Heart left ventricle (tissue), 16 donors: ENCODE measurements at regions not wholly inside any gene's neighbourhood (a gene's known extent, or its start where the extent isn't known, plus 50 kb on each side); places are given as distances from the start of the nearest gene placed in this dataset.

Experiments used
- ATAC-seq, 4 donors: fragments of 200-7000 bp; cut with Tn5 transposase; one replicate each; pipeline ENCODE4 v1.9.1; 2020 to 2022; ENCODE audit warnings: moderate library complexity in 4 of 4, mild to moderate bottlenecking in 3 of 4, moderate number of reproducible peaks in 1 of 4
- DNase-seq, 5 donors: peaks; one replicate each; pipeline ENCODE4 v3.0.0-alpha.2; 2020
- H3K27ac ChIP-seq, 12 donors: fragments of 200-600 bp; sonication (generic) in 4 of 12; one replicate each; pipeline versions ENCODE4 v1.5.0 to v1.8.0; 2016 to 2022; ENCODE audit warnings: mild to moderate bottlenecking in 2 of 12
- H3K27me3 ChIP-seq, 9 donors: fragments of 200-600 bp; sonication (generic) in 2 of 9; one replicate each; pipeline versions ENCODE4 v1.5.1 to v1.8.0; 2016 to 2022; ENCODE audit warnings: mild to moderate bottlenecking in 3 of 9
- H3K36me3 ChIP-seq, 9 donors: fragments of 200-600 bp; sonication (generic) in 2 of 9; one replicate each; pipeline versions ENCODE4 v1.5.0 to v1.8.0; 2018 to 2022; ENCODE audit warnings: mild to moderate bottlenecking in 2 of 9
- H3K4me1 ChIP-seq, 12 donors: fragments of 200-600 bp; sonication (generic) in 4 of 12; one replicate each; pipeline versions ENCODE4 v1.5.0 to v1.8.0; 2016 to 2022; ENCODE audit warnings: mild to moderate bottlenecking in 3 of 12
- H3K4me3 ChIP-seq, 12 donors: fragments of 200-600 bp; sonication (generic) in 4 of 12; one replicate each; pipeline versions ENCODE4 v1.5.0 to v1.8.0; 2017 to 2022; ENCODE audit warnings: mild to moderate bottlenecking in 9 of 12, moderate library complexity in 4 of 12
- H3K9me3 ChIP-seq, 12 donors: fragments of 200-600 bp; sonication (generic) in 4 of 12; one replicate each; pipeline versions ENCODE4 v1.5.0 to v1.8.0; 2016 to 2022; ENCODE audit warnings: mild to moderate bottlenecking in 1 of 12
- POLR2A ChIP-seq, 2 donors: fragments of 450-650 bp; IDR thresholded peaks; one replicate each; pipeline ENCODE4 v1.6.1; 2017; ENCODE audit warnings: antibody characterized with exemption in 2 of 2, mild to moderate bottlenecking in 2 of 2, moderate library complexity in 2 of 2
- WGBS, 4 donors: extraction: QIAGEN DNeasy Blood & Tissue Kit in 2 of 4; methylation state at CpG; one replicate each; pipeline versions ENCODE4 v1.1.5 to v1.1.7; 2013 to 2018; 5-methylcytosine and 5-hydroxymethylcytosine counted together
- intact Hi-C, 10 donors: fragments of 100-400 bp; cut with DNase I; formaldehyde crosslinking; loops; one replicate each; pipeline versions ENCODE4 v1.11.1 to v1.14.2; 2022
- TF ChIP-seq, protein P1 (sequence below), 12 donors: fragments of 200-600 bp; sonication (generic) in 4 of 12; IDR thresholded peaks; one replicate each; pipeline versions ENCODE4 v1.5.0 to v1.8.0; 2018 to 2022; ENCODE audit warnings: antibody characterized with exemption in 12 of 12, mild to moderate bottlenecking in 5 of 12
- donor health status: ischemic (EF 13 %, LVEDD 7.1; RV severe dilation, severe dysfunction).
- donor health status: healthy with polysubstance abuse.
- donor health status: DM: no; HTN: yes; CAD: no.
- donor health status: DM: no; HTN: no; CAD: no.
- donor health status: ischemic (EF 25% LVEDD 6.9; RV normal size, moderate dysfunction).
- donor health status: ischemic (EF 25% LVEDD 5.7; RV mildly dilated, moderate dysfunction).
- donor health status: healthy.
- donor health status: DM: yes; HTN: yes; CAD: no.
- donor health status: ischemic (EF 35%, LVEDD 5.7; RV mildly dilated, moderate dysfunction).
- donor health status: nonischemic (EF 11% LVEDD 7.7; RV severe dilation, severe dysfunction).
- donor health status: DM: yes; HTN: yes; CAD: no.
- donor health status: PGD.
- donor health status: ischemic (EF 29% LVEDD 5.4; RV normal size, mild dysfunction).
- donor health status: nonischemic (EF 23%, LVEDD 6.1; RV moderate dilation, normal function).

DNA sequence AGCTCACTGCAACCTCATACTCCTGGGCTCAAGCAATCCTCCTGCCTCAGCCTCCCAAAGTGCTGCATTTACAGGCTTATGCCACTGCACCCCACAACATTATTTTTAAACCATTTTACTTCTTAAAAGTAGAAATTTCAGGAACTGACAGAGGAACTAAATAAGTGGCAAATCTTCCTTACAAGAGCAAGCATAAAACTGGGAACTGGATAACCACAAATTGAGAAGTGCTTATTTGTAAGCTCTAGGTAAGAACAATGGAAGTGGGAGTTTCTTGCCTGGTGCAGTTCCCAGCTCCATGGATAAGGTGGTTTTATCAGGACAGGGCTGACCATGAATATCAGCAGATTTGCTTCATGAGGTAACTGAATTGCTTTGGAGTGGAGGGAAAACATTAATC, 655.2 kb downstream of the DIPK2A start:
- ATAC-seq (no peak), DNase-seq (no peak)
- Histone ChIP-seq H3K4me3 (no peak overlapping the region), H3K27ac (no peak overlapping the region), H3K36me3 (no peaks in the 10 kb centered on the region), H3K4me1 (no peaks in the 10 kb centered on the region), H3K9me3 (no peaks in the 10 kb centered on the region), H3K27me3 (no peaks in the 10 kb centered on the region)
- intact Hi-C loops, result no loop called here
- no peak for TF ChIP-seq POLR2A (IDR thresholded peaks at IDR 0.05)
- TF ChIP-seq, protein P1, sequence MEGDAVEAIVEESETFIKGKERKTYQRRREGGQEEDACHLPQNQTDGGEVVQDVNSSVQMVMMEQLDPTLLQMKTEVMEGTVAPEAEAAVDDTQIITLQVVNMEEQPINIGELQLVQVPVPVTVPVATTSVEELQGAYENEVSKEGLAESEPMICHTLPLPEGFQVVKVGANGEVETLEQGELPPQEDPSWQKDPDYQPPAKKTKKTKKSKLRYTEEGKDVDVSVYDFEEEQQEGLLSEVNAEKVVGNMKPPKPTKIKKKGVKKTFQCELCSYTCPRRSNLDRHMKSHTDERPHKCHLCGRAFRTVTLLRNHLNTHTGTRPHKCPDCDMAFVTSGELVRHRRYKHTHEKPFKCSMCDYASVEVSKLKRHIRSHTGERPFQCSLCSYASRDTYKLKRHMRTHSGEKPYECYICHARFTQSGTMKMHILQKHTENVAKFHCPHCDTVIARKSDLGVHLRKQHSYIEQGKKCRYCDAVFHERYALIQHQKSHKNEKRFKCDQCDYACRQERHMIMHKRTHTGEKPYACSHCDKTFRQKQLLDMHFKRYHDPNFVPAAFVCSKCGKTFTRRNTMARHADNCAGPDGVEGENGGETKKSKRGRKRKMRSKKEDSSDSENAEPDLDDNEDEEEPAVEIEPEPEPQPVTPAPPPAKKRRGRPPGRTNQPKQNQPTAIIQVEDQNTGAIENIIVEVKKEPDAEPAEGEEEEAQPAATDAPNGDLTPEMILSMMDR (IDR thresholded peaks at IDR 0.05), result no peak

DNA sequence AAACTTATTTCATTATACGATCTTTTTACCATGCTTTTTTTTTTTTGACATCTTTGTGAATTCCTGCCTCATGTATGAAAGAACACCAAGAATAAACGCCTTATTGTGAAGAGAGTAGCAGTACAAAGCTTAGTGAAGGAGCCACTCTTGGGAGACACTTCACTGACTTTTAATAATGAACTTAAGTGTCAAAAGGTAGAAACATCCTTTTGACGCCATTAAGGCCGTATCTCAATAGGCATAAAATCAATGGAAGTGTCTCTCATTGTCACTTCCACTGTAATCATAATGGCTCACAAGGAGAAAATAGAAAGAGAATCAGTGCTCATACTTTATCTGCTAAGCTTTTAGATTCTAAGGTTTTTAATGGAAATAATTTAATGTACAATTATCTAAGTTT, 657.8 kb downstream of the DIPK2A start:
- no peaks in the 10 kb centered on the region for H3K36me3 ChIP-seq
- no peaks in the 10 kb centered on the region for H3K27me3 ChIP-seq
- WGBS, 4 donors, result 90 to 94% (median 92%) methylated on average over 4 of the region's 4 CpGs
- no peak for TF ChIP-seq POLR2A (IDR thresholded peaks at IDR 0.05)
- no peak overlapping the region for H3K4me3 ChIP-seq
- DNase-seq (no peak), ATAC-seq (no peak)
- no peak overlapping the region for H3K27ac ChIP-seq
- intact Hi-C loops, result no loop called here
- no peaks in the 10 kb centered on the region for H3K9me3 ChIP-seq
- no peaks in the 10 kb centered on the region for H3K4me1 ChIP-seq

DNA sequence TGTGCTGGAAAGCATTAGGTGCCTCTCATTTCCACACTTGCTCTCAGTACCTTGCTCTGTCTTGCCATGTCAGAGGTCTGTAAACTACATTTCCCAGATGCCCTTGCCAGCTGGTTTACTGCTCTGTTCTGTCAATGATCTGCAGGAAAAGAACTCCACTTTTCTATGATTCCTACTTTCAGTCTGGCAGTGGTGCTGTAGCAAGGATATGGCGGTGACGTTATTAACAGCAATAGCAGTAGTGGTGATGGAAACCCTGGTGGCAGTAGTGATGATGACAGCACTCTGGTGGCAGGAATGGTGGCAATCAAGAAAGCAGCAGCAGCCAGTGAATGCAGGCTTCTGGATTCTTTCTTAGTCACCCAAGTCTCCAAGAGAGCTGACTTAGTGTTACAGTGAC, 665.2 kb downstream of the DIPK2A start:
- no peaks in the 10 kb centered on the region for H3K36me3 ChIP-seq
- TF ChIP-seq POLR2A (IDR thresholded peaks at IDR 0.05), result no peak
- TF ChIP-seq, protein P1 (IDR thresholded peaks at IDR 0.05), result no peak
- H3K9me3 ChIP-seq, result no peaks in the 10 kb centered on the region
- no peaks in the 10 kb centered on the region for H3K27me3 ChIP-seq
- ATAC-seq (peak in 2 of 4 donors; percentile 22 to 48), DNase-seq (no peak)
- WGBS, 4 donors, result 38 to 46% (median 40%) methylated on average over 2 of the region's 2 CpGs
- no peak overlapping the region for H3K27ac ChIP-seq
- H3K4me1 ChIP-seq, result no peaks in the 10 kb centered on the region
- intact Hi-C loops, result no loop called here
- H3K4me3 ChIP-seq, result no peak overlapping the region

DNA sequence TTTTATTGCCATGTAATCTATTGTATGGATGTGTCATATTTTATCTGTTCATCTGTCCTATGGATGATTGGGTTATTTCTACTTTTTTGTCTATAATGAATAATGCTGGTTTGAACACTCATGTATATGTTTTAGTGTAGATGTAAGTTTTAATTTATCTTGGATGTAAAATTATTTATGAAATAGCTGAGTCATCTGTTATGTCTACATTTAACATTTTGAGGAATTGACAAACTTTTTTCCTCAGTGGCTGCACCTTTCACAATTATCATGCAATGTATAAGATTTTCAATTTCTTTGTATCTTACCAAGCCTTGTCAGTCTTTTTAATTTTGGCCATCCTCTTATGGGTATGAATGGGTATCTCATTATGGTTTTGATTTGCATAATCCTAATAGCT, 666.4 kb downstream of the DIPK2A start:
- intact Hi-C loops, result no loop called here
- H3K4me3 ChIP-seq, result no peak overlapping the region
- TF ChIP-seq, protein P1 (IDR thresholded peaks at IDR 0.05), result no peak
- TF ChIP-seq POLR2A (IDR thresholded peaks at IDR 0.05), result no peak
- H3K4me1 ChIP-seq, result no peaks in the 10 kb centered on the region
- no peaks in the 10 kb centered on the region for H3K9me3 ChIP-seq
- H3K27me3 ChIP-seq, result no peaks in the 10 kb centered on the region
- H3K27ac ChIP-seq, result no peak overlapping the region
- DNase-seq (no peak), ATAC-seq (no peak)
- H3K36me3 ChIP-seq, result no peaks in the 10 kb centered on the region

DNA sequence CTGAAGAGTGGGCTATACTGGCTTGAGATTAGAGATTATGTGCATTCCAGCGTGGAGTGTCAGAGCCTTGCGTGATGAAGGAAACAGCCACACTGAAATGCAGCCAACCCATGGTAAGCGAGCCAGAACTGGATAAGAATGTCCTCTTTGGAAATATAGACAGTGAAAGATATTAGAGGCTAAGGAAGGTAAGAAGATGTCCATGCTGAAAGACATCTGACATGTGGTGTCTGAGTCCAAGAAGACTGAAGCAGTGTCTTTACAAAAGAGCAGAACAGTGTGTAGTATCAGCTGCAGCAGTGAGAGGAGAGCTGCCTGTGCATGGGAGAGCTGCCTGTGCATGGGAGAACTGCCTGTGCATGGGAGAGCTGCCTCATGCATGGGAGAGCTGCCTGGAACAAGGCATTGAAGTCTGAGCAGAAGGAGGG, 672.2 kb downstream of the DIPK2A start:
- DNase-seq (no peak), ATAC-seq (peak in 1 of 4 donors; percentile 31)
- no peak overlapping the region for H3K4me3 ChIP-seq
- no peaks in the 10 kb centered on the region for H3K36me3 ChIP-seq
- H3K27me3 ChIP-seq, result no peaks in the 10 kb centered on the region
- 14 to 23% (median 20%) methylated on average over 3 of the region's 3 CpGs for WGBS, 4 donors
- no peak overlapping the region for H3K27ac ChIP-seq
- intact Hi-C loops, result no loop called here
- no peaks in the 10 kb centered on the region for H3K4me1 ChIP-seq
- no peaks in the 10 kb centered on the region for H3K9me3 ChIP-seq
- TF ChIP-seq, protein P1 (IDR thresholded peaks at IDR 0.05), result no peak
- no peak for TF ChIP-seq POLR2A (IDR thresholded peaks at IDR 0.05)
